ENCODE measurements at regions not wholly inside any gene's neighbourhood (a gene's known extent, or its start where the extent isn't known, plus 50 kb on each side); places are given as distances from the start of the nearest gene placed in this dataset.

DNA sequence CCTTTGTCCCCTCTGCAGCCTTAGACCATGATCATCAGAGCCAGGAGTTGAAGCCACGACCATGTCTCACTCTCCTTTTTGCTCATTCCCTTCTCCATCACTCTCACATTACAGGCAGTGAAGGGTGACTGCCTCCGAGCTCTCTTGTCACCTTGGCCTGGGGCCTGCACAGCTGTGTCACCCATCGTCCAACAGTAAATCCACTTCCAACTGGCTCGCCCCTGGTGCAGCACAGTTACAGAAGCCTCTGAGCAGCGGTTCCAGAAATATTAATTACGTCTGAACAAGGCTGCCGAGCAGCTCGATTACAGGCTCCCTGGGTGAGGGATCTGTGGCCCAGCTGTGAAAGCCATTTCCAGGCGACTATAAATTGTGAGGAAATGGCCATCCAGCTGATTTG is 528.2 kb downstream of the NR2F2 start:
- intact Hi-C loops (cut with DNase I; ENCODE audit: low total_unique reads) = no loop called here
- Histone ChIP-seq H3K27ac (no peak overlapping the region), H3K4me1 (no peaks in the 10 kb centered on the region), H3K9me3 (no peaks in the 10 kb centered on the region), H3K36me3 (no peaks in the 10 kb centered on the region), H3K4me3 (no peak overlapping the region), H3K27me3 (no peaks in the 10 kb centered on the region)
- in situ Hi-C loops (cut with MboI; ENCODE audit: low sequenced_read_pairs in 4 of 4) = no loop called here
- no peak for DNase-seq
- TF ChIP-seq POLR2A (IDR thresholded peaks at IDR 0.05) = no peak
- TF ChIP-seq, protein P1, sequence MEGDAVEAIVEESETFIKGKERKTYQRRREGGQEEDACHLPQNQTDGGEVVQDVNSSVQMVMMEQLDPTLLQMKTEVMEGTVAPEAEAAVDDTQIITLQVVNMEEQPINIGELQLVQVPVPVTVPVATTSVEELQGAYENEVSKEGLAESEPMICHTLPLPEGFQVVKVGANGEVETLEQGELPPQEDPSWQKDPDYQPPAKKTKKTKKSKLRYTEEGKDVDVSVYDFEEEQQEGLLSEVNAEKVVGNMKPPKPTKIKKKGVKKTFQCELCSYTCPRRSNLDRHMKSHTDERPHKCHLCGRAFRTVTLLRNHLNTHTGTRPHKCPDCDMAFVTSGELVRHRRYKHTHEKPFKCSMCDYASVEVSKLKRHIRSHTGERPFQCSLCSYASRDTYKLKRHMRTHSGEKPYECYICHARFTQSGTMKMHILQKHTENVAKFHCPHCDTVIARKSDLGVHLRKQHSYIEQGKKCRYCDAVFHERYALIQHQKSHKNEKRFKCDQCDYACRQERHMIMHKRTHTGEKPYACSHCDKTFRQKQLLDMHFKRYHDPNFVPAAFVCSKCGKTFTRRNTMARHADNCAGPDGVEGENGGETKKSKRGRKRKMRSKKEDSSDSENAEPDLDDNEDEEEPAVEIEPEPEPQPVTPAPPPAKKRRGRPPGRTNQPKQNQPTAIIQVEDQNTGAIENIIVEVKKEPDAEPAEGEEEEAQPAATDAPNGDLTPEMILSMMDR (IDR thresholded peaks at IDR 0.05 in 4 of 5, conservative IDR thresholded peaks at IDR 0.05 in 1 of 5) = no peak
- ATAC-seq = no peak

DNA sequence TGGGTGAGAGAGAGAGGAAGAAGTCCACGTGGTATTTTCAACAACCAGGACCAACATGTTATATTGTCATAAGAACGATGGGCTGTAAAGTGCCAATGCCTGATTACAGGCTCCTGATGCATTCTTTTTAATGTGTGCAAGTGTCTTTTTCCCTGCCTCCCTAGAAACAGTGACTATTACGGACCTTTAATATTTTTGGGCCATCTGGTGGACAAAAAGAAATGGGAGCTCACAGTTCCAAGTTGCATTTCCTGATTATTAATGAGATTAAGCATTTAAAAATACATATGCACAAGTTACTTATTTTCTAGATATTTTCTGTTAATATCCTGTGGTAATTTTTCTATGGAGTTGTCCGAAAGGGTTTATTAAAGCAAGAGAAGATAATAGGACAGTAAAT is 530.2 kb downstream of the NR2F2 start:
- Histone ChIP-seq H3K4me1 (no peaks in the 10 kb centered on the region), H3K27me3 (no peaks in the 10 kb centered on the region), H3K27ac (no peak overlapping the region), H3K4me3 (no peak overlapping the region), H3K36me3 (no peaks in the 10 kb centered on the region), H3K9me3 (no peaks in the 10 kb centered on the region)
- in situ Hi-C loops (cut with MboI; ENCODE audit: low sequenced_read_pairs in 4 of 4) = no loop called here
- ATAC-seq (no peak), DNase-seq (no peak)
- TF ChIP-seq, protein P1 (IDR thresholded peaks at IDR 0.05 in 4 of 5, conservative IDR thresholded peaks at IDR 0.05 in 1 of 5) = no peak
- no peak for TF ChIP-seq POLR2A (IDR thresholded peaks at IDR 0.05)
- intact Hi-C loops (cut with DNase I; ENCODE audit: low total_unique reads) = no loop called here

DNA sequence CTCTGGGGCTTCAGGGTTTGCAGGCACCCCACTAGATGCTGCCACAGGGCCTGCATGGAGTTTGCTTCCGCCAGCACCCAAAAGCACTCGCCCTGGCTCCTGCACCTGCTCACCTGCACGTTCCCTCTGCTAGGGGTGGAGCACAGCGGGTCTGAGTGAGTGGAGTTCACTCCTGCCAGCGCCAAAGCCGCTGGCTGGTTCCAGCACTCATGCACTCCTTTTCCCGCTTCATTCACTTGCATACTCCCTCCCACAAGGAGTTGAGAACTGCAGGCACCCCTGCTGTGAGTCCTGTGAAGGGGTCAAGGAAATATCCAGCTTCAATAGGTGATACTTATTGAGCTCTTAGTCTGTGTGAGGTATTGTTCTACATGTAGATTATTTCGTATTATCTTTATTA is 537.5 kb downstream of the NR2F2 start:
- TF ChIP-seq, protein P1 (IDR thresholded peaks at IDR 0.05 in 4 of 5, conservative IDR thresholded peaks at IDR 0.05 in 1 of 5) = no peak
- TF ChIP-seq POLR2A (IDR thresholded peaks at IDR 0.05) = no peak
- intact Hi-C loops (cut with DNase I; ENCODE audit: low total_unique reads) (no loop called here), in situ Hi-C loops (cut with MboI; ENCODE audit: low sequenced_read_pairs in 4 of 4) (no loop called here)

DNA sequence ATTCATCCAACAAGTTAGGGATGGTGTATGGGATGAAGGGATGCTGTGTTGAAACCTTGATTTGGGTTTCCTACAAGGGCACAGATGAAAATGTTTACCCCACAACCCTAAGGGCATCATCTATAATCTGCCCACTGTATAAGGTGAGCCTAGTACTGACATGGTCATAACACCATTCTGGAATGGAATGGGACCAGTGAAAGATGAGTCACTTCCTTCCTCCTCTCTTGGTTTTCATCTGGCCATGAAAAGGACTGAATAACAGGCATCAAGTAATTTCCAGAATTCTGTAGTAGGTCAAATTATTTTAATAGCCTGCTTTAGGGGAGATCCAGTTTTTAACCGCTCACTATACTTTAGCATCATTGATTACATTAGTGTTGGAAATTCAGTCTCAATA is 538.6 kb downstream of the NR2F2 start:
- in situ Hi-C loops (cut with MboI; ENCODE audit: low sequenced_read_pairs in 4 of 4) = no loop called here
- Histone ChIP-seq H3K27me3 (no peaks in the 10 kb centered on the region), H3K36me3 (no peaks in the 10 kb centered on the region), H3K9me3 (no peaks in the 10 kb centered on the region), H3K27ac (no peak overlapping the region), H3K4me1 (no peaks in the 10 kb centered on the region), H3K4me3 (no peak overlapping the region)
- ATAC-seq (no peak), DNase-seq (no peak)
- TF ChIP-seq, protein P1 (IDR thresholded peaks at IDR 0.05 in 4 of 5, conservative IDR thresholded peaks at IDR 0.05 in 1 of 5) = no peak
- TF ChIP-seq POLR2A (IDR thresholded peaks at IDR 0.05) = no peak
- intact Hi-C loops (cut with DNase I; ENCODE audit: low total_unique reads) = no loop called here

More for the DNA sequence above, 537.5 kb downstream of the NR2F2 start:
- Histone ChIP-seq H3K27me3 (no peaks in the 10 kb centered on the region), H3K27ac (no peak overlapping the region), H3K36me3 (no peaks in the 10 kb centered on the region), H3K4me1 (no peaks in the 10 kb centered on the region), H3K4me3 (no peak overlapping the region), H3K9me3 (no peaks in the 10 kb centered on the region)
- ATAC-seq (no peak), DNase-seq (no peak)

DNA sequence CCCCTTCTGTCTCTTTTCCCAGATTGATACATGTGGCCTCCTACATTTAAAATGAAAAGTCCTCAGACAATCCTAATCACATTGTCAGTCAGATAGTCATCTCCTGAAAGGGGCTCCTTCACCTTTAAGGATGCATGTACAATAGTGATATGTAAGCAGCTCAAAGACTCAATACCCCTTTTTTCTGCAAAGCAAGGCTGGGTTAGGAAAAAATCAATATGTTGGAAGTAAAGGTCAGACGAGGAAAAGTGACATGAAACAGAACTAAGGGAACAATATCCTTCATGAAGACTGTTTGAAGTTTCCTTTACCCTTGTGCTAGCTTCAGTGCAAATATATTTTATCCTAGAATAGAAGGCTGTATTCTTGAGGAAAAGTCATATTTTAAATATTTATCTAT is 539.3 kb downstream of the NR2F2 start:
- intact Hi-C loops (cut with DNase I; ENCODE audit: low total_unique reads) = no loop called here
- Histone ChIP-seq H3K36me3 (no peaks in the 10 kb centered on the region), H3K27me3 (no peaks in the 10 kb centered on the region), H3K4me3 (no peak overlapping the region), H3K4me1 (no peaks in the 10 kb centered on the region), H3K9me3 (no peaks in the 10 kb centered on the region), H3K27ac (no peak overlapping the region)
- ATAC-seq (no peak), DNase-seq (no peak)
- TF ChIP-seq, protein P1 (IDR thresholded peaks at IDR 0.05 in 4 of 5, conservative IDR thresholded peaks at IDR 0.05 in 1 of 5) = no peak
- no peak for TF ChIP-seq POLR2A (IDR thresholded peaks at IDR 0.05)
- in situ Hi-C loops (cut with MboI; ENCODE audit: low sequenced_read_pairs in 4 of 4) = no loop called here

All from gastrocnemius medialis (tissue), 4 donors.